Activated CD8-positive, alpha-beta T cell treated with anti-CD3 and anti-CD28 coated beads for 36 hours (primary cell): ENCODE measurements at regions not wholly inside any gene's neighbourhood (a gene's known extent, or its start where the extent isn't known, plus 50 kb on each side); places are given as distances from the start of the nearest gene placed in this dataset.

Experiments
- ATAC-seq: fragments of 200-7000 bp; cut with Tn5 transposase; one replicate; pipeline ENCODE4 v1.10.0; 2021; ENCODE audit warnings: mild to moderate bottlenecking, moderate library complexity
- CTCF ChIA-PET: fragments of 350-600 bp; sonication (Branson Sonifier 250); formaldehyde crosslinking; loops from one replicate; lab custom pipeline; 2021; ENCODE audit warnings: antibody characterized with exemption; lab: Charles Lee
- POLR2A ChIA-PET: fragments of 350-600 bp; sonication (Branson Sonifier 250); formaldehyde crosslinking; loops from one replicate; lab custom pipeline; 2021; ENCODE audit warnings: antibody characterized with exemption; lab: Charles Lee
- DNase-seq: peaks from one replicate; pipeline ENCODE4 v3.0.0-alpha.2; 2020
- H3K27ac Mint-ChIP-seq: one replicate; pipeline ENCODE4 v1.8.0; 2021; ENCODE audit warnings: mild to moderate bottlenecking, mixed read lengths
- H3K27me3 Mint-ChIP-seq: one replicate; pipeline ENCODE4 v1.8.0; 2021; ENCODE audit warnings: mixed read lengths
- H3K36me3 Mint-ChIP-seq: one replicate; pipeline ENCODE4 v1.8.0; 2021; ENCODE audit warnings: low read depth, mixed read lengths
- H3K4me1 Mint-ChIP-seq: one replicate; pipeline ENCODE4 v1.8.0; 2021; ENCODE audit warnings: low read depth, mixed read lengths
- H3K4me3 Mint-ChIP-seq: one replicate; pipeline ENCODE4 v1.8.0; 2021; ENCODE audit warnings: mild to moderate bottlenecking, moderate library complexity, mixed read lengths
- H3K9me3 Mint-ChIP-seq: one replicate; pipeline ENCODE4 v1.8.0; 2021; ENCODE audit warnings: mixed read lengths
- intact Hi-C: fragments of 100-400 bp; cut with micrococcal nuclease; formaldehyde crosslinking; loops from one replicate; pipeline ENCODE4 v1.10.0; 2022
- TF ChIP-seq, protein P1 (sequence below): fragments of 200-600 bp; IDR thresholded peaks from one replicate; pipeline ENCODE4 v1.8.0; 2022; ENCODE audit warnings: antibody characterized with exemption, mild to moderate bottlenecking

DNA sequence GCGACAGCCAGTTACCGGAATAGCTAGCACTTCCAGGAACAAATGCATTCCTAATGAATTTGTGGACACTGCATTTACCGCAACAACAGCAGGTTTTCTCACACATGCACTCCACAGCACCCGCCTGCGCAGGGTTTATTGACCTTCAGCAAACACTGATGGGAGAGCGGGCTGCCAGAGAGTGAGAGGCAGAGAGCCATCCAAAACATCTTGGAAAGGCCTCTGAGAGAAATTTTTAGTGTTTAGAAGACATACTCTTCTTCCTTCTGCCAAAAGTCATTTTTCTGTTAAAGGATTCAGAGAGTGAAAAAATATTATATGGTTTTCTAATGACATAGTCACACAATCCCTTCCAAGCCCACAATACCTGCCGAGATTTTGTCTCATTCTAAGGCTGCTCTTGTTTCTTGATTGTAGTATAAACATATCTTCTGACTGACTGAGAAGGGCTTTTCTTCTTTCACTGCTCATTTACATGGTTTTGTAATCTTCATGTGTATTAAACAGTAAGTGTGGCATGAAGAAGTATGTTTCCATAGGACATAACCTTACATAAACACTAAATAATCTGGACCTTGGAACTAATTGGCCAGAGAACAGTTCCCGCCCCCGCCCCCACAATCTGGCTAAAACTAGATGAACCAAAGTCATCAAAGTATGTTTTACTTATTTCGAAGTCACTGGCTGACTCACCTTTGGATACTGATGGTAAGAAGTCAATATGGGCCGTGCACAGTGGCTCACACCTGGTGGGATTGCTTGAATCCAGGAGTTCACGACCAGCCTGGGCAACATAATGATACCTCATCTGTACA is 432.5 kb upstream of the MEF2C start:
- DNase-seq (no peak), ATAC-seq (no peak)
- Mint-ChIP-seq H3K4me3 (no peak overlapping the region), H3K27me3 (no peaks in the 10 kb centered on the region), H3K36me3 (no peaks in the 10 kb centered on the region), H3K4me1 (peaks cover 25% of the 10 kb centered on the region), H3K27ac (peak overlapping the region; percentile 52), H3K9me3 (no peaks in the 10 kb centered on the region)
- ChIA-PET POLR2A (no interaction called here), CTCF (no interaction called here)
- intact Hi-C loops: no loop called here
- TF ChIP-seq, protein P1, sequence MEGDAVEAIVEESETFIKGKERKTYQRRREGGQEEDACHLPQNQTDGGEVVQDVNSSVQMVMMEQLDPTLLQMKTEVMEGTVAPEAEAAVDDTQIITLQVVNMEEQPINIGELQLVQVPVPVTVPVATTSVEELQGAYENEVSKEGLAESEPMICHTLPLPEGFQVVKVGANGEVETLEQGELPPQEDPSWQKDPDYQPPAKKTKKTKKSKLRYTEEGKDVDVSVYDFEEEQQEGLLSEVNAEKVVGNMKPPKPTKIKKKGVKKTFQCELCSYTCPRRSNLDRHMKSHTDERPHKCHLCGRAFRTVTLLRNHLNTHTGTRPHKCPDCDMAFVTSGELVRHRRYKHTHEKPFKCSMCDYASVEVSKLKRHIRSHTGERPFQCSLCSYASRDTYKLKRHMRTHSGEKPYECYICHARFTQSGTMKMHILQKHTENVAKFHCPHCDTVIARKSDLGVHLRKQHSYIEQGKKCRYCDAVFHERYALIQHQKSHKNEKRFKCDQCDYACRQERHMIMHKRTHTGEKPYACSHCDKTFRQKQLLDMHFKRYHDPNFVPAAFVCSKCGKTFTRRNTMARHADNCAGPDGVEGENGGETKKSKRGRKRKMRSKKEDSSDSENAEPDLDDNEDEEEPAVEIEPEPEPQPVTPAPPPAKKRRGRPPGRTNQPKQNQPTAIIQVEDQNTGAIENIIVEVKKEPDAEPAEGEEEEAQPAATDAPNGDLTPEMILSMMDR: no peak

DNA sequence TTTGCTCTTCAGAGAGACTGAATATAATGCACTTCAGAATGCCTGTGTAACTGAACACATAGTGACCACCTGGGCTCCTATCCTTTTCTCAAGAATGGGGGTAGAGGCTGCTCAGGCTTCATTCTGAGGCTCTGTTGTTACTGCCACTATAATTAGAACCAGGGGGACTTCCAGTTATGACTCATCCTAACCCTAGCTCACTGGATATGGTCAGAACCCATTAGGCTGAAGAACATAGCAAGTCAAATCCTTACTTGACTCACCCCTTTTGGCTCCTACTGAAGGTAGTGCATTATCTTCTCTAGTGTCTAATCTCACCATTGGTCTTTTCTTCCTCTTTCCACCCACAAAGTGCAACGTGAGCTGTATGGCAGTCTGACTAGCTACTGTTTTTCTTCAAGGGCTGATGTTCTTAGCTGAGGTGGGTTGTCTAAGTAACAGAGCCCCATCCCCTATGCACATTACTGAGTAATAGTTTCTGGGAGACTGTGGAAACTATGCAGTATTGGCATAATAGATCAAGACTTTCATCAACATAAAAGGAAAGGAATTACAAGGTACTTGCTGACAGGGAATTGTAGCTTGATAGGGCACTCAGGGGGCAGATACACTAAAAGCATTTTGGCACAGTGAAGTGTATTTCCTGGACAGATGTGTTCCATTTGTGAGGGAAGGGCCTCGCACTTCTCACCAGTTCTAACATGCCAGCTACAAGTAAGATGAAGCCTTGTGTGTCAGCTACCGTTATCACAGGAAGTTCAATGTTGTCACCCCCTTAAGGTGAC is 431.0 kb upstream of the MEF2C start:
- ChIA-PET CTCF (interaction anchor here (1.2 to 1.3 kb wide), 2 partner anchors 13 to 585 kb away, joined by 3 to 4 read pairs; no protein-coding TSS in a partner anchor), POLR2A (no interaction called here)

DNA sequence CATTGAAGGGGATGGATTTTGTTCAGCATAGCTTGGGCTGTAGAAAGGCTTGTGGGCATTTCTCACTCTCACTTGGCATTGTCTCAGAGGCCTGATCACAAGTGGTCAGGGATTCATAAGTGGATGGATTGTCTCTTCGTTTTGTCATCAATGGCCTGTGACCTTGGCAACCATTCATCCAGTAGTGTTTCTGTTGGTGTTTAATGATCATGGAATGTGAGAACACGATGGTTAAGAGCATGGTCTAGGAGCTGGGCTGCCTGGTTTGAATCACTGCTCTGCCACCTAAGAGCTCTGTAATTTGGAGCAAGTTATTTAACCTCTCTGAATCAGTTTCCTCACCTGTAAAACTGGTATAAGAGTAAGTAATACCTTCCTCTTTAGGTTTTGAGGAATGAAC is 430.1 kb upstream of the MEF2C start:
- no peak overlapping the region for H3K4me3 Mint-ChIP-seq
- peak overlapping the region; percentile 30 for H3K27ac Mint-ChIP-seq
- TF ChIP-seq, protein P1: no peak
- ATAC-seq (no peak), DNase-seq (no peak)
- H3K9me3 Mint-ChIP-seq: peaks cover 2% of the 10 kb centered on the region
- H3K27me3 Mint-ChIP-seq: no peaks in the 10 kb centered on the region
- ChIA-PET POLR2A (interaction anchor here (0.6 kb wide), 1 partner anchor 22 kb away, joined by 3 read pairs; no protein-coding TSS in a partner anchor), CTCF (interaction anchor here (1.2 kb wide), 1 partner anchor 12 kb away, joined by 3 read pairs; no protein-coding TSS in a partner anchor)
- no peaks in the 10 kb centered on the region for H3K36me3 Mint-ChIP-seq
- H3K4me1 Mint-ChIP-seq: peaks cover 27% of the 10 kb centered on the region
- intact Hi-C loops: loop anchor here (5.0 kb wide), 1 partner anchor 486 kb away; no protein-coding TSS in a partner anchor

More for the DNA sequence above, 431.0 kb upstream of the MEF2C start:
- TF ChIP-seq, protein P1: no peak
- ATAC-seq: peak; percentile 95
- no peak overlapping the region for H3K4me3 Mint-ChIP-seq
- H3K4me1 Mint-ChIP-seq: peaks cover 24% of the 10 kb centered on the region
- H3K9me3 Mint-ChIP-seq: peaks cover 2% of the 10 kb centered on the region
- H3K36me3 Mint-ChIP-seq: no peaks in the 10 kb centered on the region
- intact Hi-C loops: loop anchor here (5.0 kb wide), 1 partner anchor 487 kb away; no protein-coding TSS in a partner anchor
- H3K27ac Mint-ChIP-seq: peak overlapping the region; percentile 87
- no peaks in the 10 kb centered on the region for H3K27me3 Mint-ChIP-seq
- peak; percentile 51 for DNase-seq

DNA sequence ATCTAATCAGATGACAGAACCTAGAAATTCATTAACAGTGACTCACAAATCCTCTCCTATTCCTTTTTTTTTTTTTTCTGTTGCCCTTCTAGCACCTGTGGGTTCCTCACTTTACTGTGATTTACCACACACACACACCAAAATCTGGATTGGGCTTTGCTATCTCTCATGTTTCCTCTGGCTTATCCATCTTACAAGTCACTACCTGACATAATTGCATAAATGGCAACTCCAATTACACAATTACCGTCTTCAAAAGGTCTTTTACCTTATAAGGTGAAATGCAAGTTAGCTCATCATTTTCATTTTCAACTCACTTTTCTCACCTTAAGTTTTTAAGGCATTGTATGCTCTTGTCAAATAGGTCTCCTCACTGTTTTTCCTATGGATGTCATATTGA is 426.3 kb upstream of the MEF2C start:
- no peak overlapping the region for H3K27ac Mint-ChIP-seq
- H3K27me3 Mint-ChIP-seq: no peaks in the 10 kb centered on the region
- no peak overlapping the region for H3K4me3 Mint-ChIP-seq
- ATAC-seq (no peak), DNase-seq (no peak)
- no peaks in the 10 kb centered on the region for H3K36me3 Mint-ChIP-seq
- H3K9me3 Mint-ChIP-seq: peaks cover 4% of the 10 kb centered on the region
- intact Hi-C loops: no loop called here
- CTCF ChIA-PET: no interaction called here
- POLR2A ChIA-PET: no interaction called here
- H3K4me1 Mint-ChIP-seq: peaks cover 17% of the 10 kb centered on the region
- TF ChIP-seq, protein P1: no peak
